ENCODE measurements at regions not wholly inside any gene's neighbourhood (a gene's known extent, or its start where the extent isn't known, plus 50 kb on each side); places are given as distances from the start of the nearest gene placed in this dataset.
"Not testable (repeated sequence)": the region's sequence is repeated elsewhere in the genome, so short reads cannot be mapped to it uniquely, and the experiment has no call there.

DNA sequence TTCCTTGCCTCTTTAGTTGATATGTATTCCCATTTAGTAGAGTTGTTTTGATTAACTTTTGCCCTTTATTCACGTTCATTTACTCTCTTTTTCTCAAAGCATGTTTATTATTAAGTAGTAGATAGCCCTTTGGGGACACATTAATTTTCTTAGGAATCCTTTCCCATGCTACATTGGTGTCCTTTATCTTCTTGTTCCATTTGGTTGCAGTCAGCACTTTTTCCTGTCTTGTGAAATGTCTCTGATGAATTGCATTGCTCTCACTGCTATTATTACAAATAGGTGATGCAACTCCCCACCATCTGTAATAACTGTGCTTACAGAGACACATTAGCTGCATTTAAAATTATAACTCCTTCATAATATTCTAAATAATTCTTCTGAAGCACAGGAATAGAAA is 428.5 kb upstream of the CNTNAP5 start:
- no peak for DNase-seq
- Histone ChIP-seq H3K27me3 (ENCODE audit: low read depth) (no peaks in the 10 kb centered on the region), H3K9me3 (replicated peaks) (peaks cover 6% of the 10 kb centered on the region), H3K4me1 (no peaks in the 10 kb centered on the region), H3K36me3 (no peaks in the 10 kb centered on the region), H3K4me3 (no peak overlapping the region), H3K27ac (replicated peaks) (no peak overlapping the region)
- TF ChIP-seq CTCF (IDR thresholded peaks at IDR 0.05; ENCODE audit: borderline replicate concordance): no peak
- intact Hi-C loops (cut with micrococcal nuclease): no loop called here

DNA sequence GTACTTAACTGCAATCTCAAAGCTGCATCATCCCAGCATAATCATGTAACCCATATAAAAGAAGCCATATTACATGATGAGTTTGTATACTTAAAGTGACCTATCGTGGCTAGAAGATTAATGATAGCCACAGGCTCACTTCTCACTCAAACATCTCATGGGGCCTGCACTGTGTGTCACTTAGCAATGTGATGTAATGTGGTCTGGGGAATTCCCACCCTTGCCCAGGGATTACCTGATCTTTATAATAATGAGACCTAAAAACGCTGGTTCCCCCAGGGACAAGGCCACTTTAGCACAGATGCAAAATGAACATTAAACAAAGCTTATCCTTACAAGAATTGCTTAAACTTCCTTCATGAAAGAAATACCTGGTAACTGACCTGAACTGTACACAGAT is 427.1 kb upstream of the CNTNAP5 start:
- H3K9me3 ChIP-seq (replicated peaks): peaks cover 16% of the 10 kb centered on the region
- no peak for TF ChIP-seq CTCF (IDR thresholded peaks at IDR 0.05; ENCODE audit: borderline replicate concordance)
- no peaks in the 10 kb centered on the region for H3K36me3 ChIP-seq
- H3K4me3 ChIP-seq: no peak overlapping the region
- no peak overlapping the region for H3K27ac ChIP-seq (replicated peaks)
- DNase-seq: no peak
- no peaks in the 10 kb centered on the region for H3K4me1 ChIP-seq
- H3K27me3 ChIP-seq (ENCODE audit: low read depth): no peaks in the 10 kb centered on the region
- intact Hi-C loops (cut with micrococcal nuclease): no loop called here

DNA sequence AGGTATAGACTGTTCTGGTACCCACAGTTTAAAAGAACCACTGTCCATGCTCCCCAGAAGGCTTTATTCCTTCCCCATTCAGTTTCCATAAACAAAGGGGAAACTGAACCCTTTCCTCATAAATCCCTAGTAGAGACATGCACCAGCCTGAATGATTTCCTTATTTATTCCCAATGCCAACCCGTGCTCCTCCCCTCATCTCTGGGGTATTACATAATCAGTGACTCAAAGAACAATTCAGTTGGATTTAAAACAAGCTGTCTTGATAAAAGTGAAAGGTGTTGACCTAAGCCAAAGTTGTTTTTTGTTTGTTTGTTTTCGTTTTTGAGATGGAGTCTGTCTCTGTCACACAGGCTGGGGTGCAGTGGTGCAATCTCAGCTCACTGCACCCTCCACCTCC is 418.5 kb upstream of the CNTNAP5 start:
- intact Hi-C loops (cut with micrococcal nuclease): no loop called here

GRCh38 chr2:123609077-123609476 is 416.0 kb upstream of the CNTNAP5 start:
- no peak for DNase-seq
- no peak overlapping the region for H3K4me3 ChIP-seq
- H3K4me1 ChIP-seq: no peaks in the 10 kb centered on the region
- H3K36me3 ChIP-seq: no peaks in the 10 kb centered on the region
- H3K27me3 ChIP-seq (ENCODE audit: low read depth): no peaks in the 10 kb centered on the region
- TF ChIP-seq CTCF (IDR thresholded peaks at IDR 0.05; ENCODE audit: borderline replicate concordance): no peak
- intact Hi-C loops (cut with micrococcal nuclease): no loop called here
- peaks cover 44% of the 10 kb centered on the region for H3K9me3 ChIP-seq (replicated peaks)
- H3K27ac ChIP-seq (replicated peaks): no peak overlapping the region

More for the DNA sequence above, 418.5 kb upstream of the CNTNAP5 start:
- no peak for TF ChIP-seq CTCF (IDR thresholded peaks at IDR 0.05; ENCODE audit: borderline replicate concordance)
- Histone ChIP-seq H3K9me3 (replicated peaks) (peaks cover 37% of the 10 kb centered on the region), H3K36me3 (no peaks in the 10 kb centered on the region), H3K27me3 (ENCODE audit: low read depth) (no peaks in the 10 kb centered on the region), H3K4me1 (no peaks in the 10 kb centered on the region), H3K4me3 (no peak overlapping the region), H3K27ac (replicated peaks) (no peak overlapping the region)
- DNase-seq: no peak

DNA sequence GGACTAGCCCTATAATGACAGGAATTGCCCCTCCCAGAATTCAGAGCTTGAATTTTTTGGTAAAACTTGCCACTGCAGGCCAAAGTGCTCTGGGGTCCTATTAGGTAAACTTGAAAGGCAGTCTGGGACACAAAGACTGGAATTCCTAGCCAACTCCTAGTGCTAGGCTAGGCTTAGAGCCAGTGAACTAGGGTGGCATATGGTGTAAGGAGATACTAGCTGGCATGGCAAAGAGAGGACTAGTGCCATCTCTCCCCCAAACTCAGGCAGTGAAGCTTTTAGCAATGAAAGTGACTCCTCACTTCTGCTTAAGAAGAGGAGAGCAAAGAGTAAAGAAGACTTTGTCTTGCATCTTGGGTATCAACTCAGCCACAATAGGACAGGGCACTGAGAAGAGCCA is 410.5 kb upstream of the CNTNAP5 start:
- no peaks in the 10 kb centered on the region for H3K36me3 ChIP-seq
- intact Hi-C loops (cut with micrococcal nuclease): no loop called here
- no peak for TF ChIP-seq CTCF (IDR thresholded peaks at IDR 0.05; ENCODE audit: borderline replicate concordance)
- no peak overlapping the region for H3K27ac ChIP-seq (replicated peaks)
- no peaks in the 10 kb centered on the region for H3K27me3 ChIP-seq (ENCODE audit: low read depth)
- H3K9me3 ChIP-seq (replicated peaks): peaks cover 78% of the 10 kb centered on the region
- no peak for DNase-seq
- H3K4me3 ChIP-seq: no peak overlapping the region
- no peaks in the 10 kb centered on the region for H3K4me1 ChIP-seq

DNA sequence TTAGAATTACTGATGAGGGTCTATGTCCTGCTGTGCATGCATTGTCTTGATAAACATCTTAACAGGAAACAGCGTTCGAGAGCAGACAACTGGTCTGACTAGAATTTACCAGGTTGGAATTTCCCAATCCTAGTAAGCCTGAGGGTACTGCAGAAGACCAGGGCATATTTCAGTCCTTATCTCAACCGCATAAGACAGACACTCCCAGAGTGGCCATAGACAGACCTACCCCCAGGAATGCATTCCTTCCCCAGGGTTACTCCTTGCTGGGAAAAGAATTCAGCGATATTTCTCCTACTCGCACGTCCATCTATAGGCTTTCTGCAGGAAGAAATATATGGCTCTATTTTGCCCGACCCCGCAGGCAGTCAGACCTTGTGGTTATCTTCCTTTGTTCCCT is 406.4 kb upstream of the CNTNAP5 start:
- H3K27ac ChIP-seq (replicated peaks); H3K4me3 ChIP-seq; H3K4me1 ChIP-seq; DNase-seq; intact Hi-C loops (cut with micrococcal nuclease); H3K36me3 ChIP-seq; H3K27me3 ChIP-seq (ENCODE audit: low read depth): not testable (repeated sequence)
- H3K9me3 ChIP-seq (replicated peaks): peaks cover 56% of the 10 kb centered on the region
